ENCODE measurements at regions not wholly inside any gene's neighbourhood (a gene's known extent, or its start where the extent isn't known, plus 50 kb on each side); places are given as distances from the start of the nearest gene placed in this dataset.

- DNase-seq = no peak
These were observed 65.7 kb upstream of the KCNN2 start for GRCh38 chr5:114296191-114296590.

GRCh38 chr5:114297915-114298314 lies 64.0 kb upstream of the KCNN2 start:
- no peak for DNase-seq

GRCh38 chr5:114305402-114306207 lies 56.3 kb upstream of the KCNN2 start:
- DNase-seq = no peak

GRCh38 chr5:114308017-114308416 lies 53.9 kb upstream of the KCNN2 start:
- DNase-seq = no peak

GRCh38 chr5:114308508-114308907 lies 53.4 kb upstream of the KCNN2 start:
- DNase-seq = no peak

GRCh38 chr5:114310666-114311065 lies 51.2 kb upstream of the KCNN2 start:
- no peak for DNase-seq

GRCh38 chr5:114311281-114311680 lies 50.6 kb upstream of the KCNN2 start:
- DNase-seq = no peak

GRCh38 chr5:114311968-114312367 lies 49.9 kb upstream of the KCNN2 start:
- no peak for DNase-seq
